SU-DHL-6 (cell line): ENCODE measurements at regions not wholly inside any gene's neighbourhood (a gene's known extent, or its start where the extent isn't known, plus 50 kb on each side); places are given as distances from the start of the nearest gene placed in this dataset.
A peak's percentile ranks its signal among the peaks of the same experiment; 100 is the strongest.
"Not testable (repeated sequence)": the region's sequence is repeated elsewhere in the genome, so short reads cannot be mapped to it uniquely, and the experiment has no call there.

ENCODE experiments used
- H2AFZ ChIP-seq: fragments of 200-600 bp; sonication (generic); 2 replicates; pipeline ENCODE4 v1.6.1; 2014; ENCODE audit warnings: low read depth, mild to moderate bottlenecking, moderate library complexity, mixed read lengths, antibody characterized with exemption, low read length; ENCODE audit not compliant: severe bottlenecking
- H3F3A ChIP-seq: fragments of 200-600 bp; shearing (Covaris generic); 2 replicates; pipeline ENCODE4 v1.6.0; 2016; ENCODE audit warnings: antibody characterized with exemption, mild to moderate bottlenecking; ENCODE audit not compliant: insufficient read depth
- H3K27ac ChIP-seq: fragments of 200-600 bp; sonication (generic); 2 replicates; pipeline ENCODE4 v1.5.1; 2016; ENCODE audit warnings: low read depth, mild to moderate bottlenecking, low read length, moderate library complexity, mixed read lengths
- H3K27me3 ChIP-seq: fragments of 200-600 bp; sonication (generic), shearing (Covaris generic); 2 replicates; pipeline ENCODE4 v1.6.0; 2014; ENCODE audit warnings: mild to moderate bottlenecking, low read length
- H3K36me3 ChIP-seq: fragments of 200-600 bp; sonication (generic); 2 replicates; pipeline ENCODE4 v1.6.1; 2014; ENCODE audit warnings: mild to moderate bottlenecking, low read length, mixed read lengths
- H3K4me2 ChIP-seq: fragments of 300-600, 200-600 bp; shearing (Covaris generic), sonication (generic); 2 replicates; pipeline ENCODE4 v1.6.0; 2014; ENCODE audit warnings: low read length, low read depth, mild to moderate bottlenecking; ENCODE audit not compliant: poor library complexity, severe bottlenecking
- H3K4me3 ChIP-seq: fragments of 200-600 bp; sonication (generic); 2 replicates; pipeline ENCODE4 v1.5.1; 2014; ENCODE audit warnings: antibody characterized with exemption, low read length, mild to moderate bottlenecking, mixed read lengths; ENCODE audit not compliant: insufficient read depth, poor library complexity, severe bottlenecking
- H3K79me2 ChIP-seq: fragments of 200-600 bp; sonication (generic); 2 replicates; pipeline ENCODE4 v1.6.1; 2014; ENCODE audit warnings: mild to moderate bottlenecking, low read length, moderate library complexity; ENCODE audit not compliant: insufficient read depth
- H3K9ac ChIP-seq: fragments of 200-600 bp; sonication (generic); 2 replicates; pipeline ENCODE4 v1.7.0; 2014; ENCODE audit warnings: mild to moderate bottlenecking, low read length
- H3K9me2 ChIP-seq: fragments of 200-600 bp; sonication (generic); replicated peaks from 2 replicates; pipeline ENCODE4 v1.6.1; 2014; ENCODE audit warnings: low read length; ENCODE audit not compliant: insufficient read depth
- H3K9me3 ChIP-seq: fragments of 200-600 bp; sonication (generic); 2 replicates; pipeline ENCODE4 v1.6.1; 2014; ENCODE audit warnings: low read length, mixed read lengths; ENCODE audit not compliant: insufficient read depth
- H4K20me1 ChIP-seq: fragments of 200-600 bp; sonication (generic); 2 replicates; pipeline ENCODE4 v1.6.1; 2014; ENCODE audit warnings: low read depth, mild to moderate bottlenecking, antibody characterized with exemption, low read length, moderate library complexity, mixed read lengths
- EZH2phosphoT487 ChIP-seq: fragments of 200-600 bp; sonication (generic), shearing (Covaris generic); conservative IDR thresholded peaks from 2 replicates; pipeline ENCODE4 v1.6.1; 2018; ENCODE audit warnings: mild to moderate bottlenecking, antibody characterized with exemption, low read length, moderate library complexity, mixed read lengths
- TF ChIP-seq, protein P1 (sequence below): fragments of 200-600 bp; sonication (generic); IDR thresholded peaks from one replicate; pipeline ENCODE4 v1.5.1; 2017; ENCODE audit warnings: antibody characterized with exemption, mild to moderate bottlenecking, low read length, moderate library complexity; ENCODE audit not compliant: insufficient read depth, poor library complexity, severe bottlenecking

DNA sequence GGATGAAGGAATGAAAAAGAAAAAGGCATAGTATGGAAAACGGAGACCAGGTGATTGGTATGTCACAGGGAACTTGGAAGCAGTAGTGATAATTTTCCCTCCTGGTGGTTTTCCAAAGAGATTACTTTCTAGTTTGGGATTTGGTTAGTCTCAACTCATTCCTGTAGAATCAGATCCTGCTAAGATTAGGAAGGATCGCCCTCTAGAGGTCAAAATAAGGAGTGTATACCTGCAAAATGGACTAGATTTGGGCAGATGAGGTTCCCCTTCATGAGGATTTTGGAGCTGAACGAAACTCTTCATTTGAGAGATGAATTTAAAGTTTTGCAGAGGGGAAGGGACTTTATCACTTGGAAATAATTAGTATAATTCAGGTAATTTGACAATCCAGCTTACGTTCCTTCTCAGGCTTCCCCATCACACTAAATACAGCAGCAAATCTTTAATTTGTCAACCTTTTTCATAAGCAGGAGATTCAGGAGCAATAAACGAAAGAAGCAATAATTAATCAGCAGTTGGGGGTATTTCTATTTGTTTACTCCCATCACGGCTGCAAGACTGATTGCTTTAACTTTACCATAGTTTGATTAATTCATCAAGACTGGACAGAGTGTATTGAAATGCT, 65.2 kb downstream of the CCDC195 start:
- Histone ChIP-seq H3K27ac (peak overlapping the region; percentile 38; the same call in 1 of the 2 replicates), H3K79me2 (no peaks in the 10 kb centered on the region), H3K9me2 (no peaks in the 10 kb centered on the region), H4K20me1 (no peaks in the 10 kb centered on the region), H3K36me3 (no peaks in the 10 kb centered on the region), H3K4me3 (peak overlapping the region; percentile 22), H3K4me2 (peak overlapping the region; percentile 64), H2AFZ (peak overlapping the region; percentile 65), H3K9me3 (no peaks in the 10 kb centered on the region), H3K9ac (peak overlapping the region; percentile 24), H3K27me3 (no peaks in the 10 kb centered on the region), H3F3A (peaks cover 11% of the 10 kb centered on the region; the same call in 1 of the 2 replicates)
- TF ChIP-seq, protein P1, sequence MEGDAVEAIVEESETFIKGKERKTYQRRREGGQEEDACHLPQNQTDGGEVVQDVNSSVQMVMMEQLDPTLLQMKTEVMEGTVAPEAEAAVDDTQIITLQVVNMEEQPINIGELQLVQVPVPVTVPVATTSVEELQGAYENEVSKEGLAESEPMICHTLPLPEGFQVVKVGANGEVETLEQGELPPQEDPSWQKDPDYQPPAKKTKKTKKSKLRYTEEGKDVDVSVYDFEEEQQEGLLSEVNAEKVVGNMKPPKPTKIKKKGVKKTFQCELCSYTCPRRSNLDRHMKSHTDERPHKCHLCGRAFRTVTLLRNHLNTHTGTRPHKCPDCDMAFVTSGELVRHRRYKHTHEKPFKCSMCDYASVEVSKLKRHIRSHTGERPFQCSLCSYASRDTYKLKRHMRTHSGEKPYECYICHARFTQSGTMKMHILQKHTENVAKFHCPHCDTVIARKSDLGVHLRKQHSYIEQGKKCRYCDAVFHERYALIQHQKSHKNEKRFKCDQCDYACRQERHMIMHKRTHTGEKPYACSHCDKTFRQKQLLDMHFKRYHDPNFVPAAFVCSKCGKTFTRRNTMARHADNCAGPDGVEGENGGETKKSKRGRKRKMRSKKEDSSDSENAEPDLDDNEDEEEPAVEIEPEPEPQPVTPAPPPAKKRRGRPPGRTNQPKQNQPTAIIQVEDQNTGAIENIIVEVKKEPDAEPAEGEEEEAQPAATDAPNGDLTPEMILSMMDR, result peak; percentile 81
- TF ChIP-seq EZH2phosphoT487, result no peak

DNA sequence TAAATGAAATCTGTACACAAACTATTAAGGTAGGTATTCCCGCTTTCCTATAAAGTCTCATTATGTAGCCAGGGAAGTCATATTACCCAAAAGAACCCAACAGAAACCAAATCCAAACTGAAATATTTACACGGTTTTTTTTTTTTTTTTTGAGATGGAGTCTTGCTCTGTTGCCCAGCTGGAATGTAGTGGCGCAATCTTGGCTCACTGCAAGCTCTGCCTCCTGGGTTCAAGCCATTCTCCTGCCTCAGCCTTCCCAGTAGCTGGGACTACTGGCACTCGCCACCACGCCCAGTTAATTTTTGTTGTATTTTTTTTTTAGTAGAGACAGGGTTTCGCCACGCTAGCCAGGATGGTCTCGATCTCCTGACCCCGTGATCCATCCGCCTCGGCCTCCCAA, 62.5 kb upstream of the CUL3 start:
- peak overlapping the region; percentile 87 for H2AFZ ChIP-seq
- H3K27ac ChIP-seq, H3K4me3 ChIP-seq, H4K20me1 ChIP-seq, H3K9me2 ChIP-seq, H3K9ac ChIP-seq, H3K79me2 ChIP-seq, H3K27me3 ChIP-seq, H3K4me2 ChIP-seq, H3K9me3 ChIP-seq, H3K36me3 ChIP-seq: not testable (repeated sequence)
- H3F3A ChIP-seq, result peaks cover 11% of the 10 kb centered on the region; the same call in 1 of the 2 replicates

DNA sequence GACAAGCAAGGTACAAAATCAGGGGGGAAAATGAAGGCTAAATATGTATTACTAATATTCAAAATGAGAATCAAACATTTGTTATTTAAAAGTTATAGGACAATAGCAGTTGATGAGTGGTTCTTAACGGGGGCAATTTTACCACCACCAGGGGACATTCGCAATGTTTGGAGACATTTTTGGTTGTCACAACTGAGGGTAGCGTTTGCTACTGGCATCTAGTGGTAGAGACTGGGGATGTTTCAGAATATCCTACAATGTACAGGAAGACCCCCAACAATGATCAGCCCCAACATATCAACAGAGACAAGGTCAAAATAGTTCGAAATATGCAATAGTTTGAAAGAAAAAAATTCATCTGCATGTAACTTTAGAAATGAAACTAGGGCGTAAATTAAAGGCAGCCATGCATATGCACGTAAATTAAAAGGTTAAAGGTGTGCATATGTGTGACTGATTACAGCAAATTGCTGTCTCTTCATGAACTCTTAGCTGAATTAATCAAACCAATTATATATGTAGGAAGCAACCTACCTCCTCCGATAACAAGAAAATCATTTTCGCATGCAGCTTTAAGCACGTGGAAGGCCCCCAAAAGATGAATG, 61.2 kb upstream of the CUL3 start:
- H4K20me1 ChIP-seq, result no peaks in the 10 kb centered on the region
- peak overlapping the region; percentile 70 for H3K27ac ChIP-seq
- H3K36me3 ChIP-seq, result no peaks in the 10 kb centered on the region
- TF ChIP-seq, protein P1, result peak; percentile 93
- no peak for TF ChIP-seq EZH2phosphoT487
- peaks cover 11% of the 10 kb centered on the region; the same call in 1 of the 2 replicates for H3F3A ChIP-seq
- H3K79me2 ChIP-seq, result no peaks in the 10 kb centered on the region
- peak overlapping the region; percentile 87 for H2AFZ ChIP-seq
- peak overlapping the region; percentile 39 for H3K9ac ChIP-seq
- H3K27me3 ChIP-seq, result no peaks in the 10 kb centered on the region
- no peaks in the 10 kb centered on the region for H3K9me2 ChIP-seq
- H3K4me3 ChIP-seq, result peak overlapping the region; percentile 21
- H3K4me2 ChIP-seq, result peak overlapping the region; percentile 64
- no peaks in the 10 kb centered on the region for H3K9me3 ChIP-seq

DNA sequence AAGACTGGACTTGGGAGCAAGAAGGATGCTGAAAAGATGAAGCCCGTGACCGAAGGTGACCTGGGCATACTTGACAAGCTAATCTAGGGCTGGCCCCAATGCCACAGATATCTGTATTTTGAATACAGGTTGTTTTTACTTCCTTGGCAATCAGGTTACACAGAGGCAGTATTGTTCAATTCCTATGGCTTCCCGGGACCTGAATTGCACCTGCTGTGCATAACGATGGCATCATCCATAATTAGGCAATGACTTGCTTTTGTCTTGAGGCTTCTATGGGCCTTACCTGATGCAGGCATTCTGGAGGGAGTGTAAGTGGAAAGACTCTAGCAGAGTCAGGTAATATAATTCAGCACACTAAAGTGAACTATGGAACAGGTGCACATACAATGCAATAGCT, 60.6 kb upstream of the CUL3 start:
- peak overlapping the region; percentile 64 for H3K4me2 ChIP-seq
- H4K20me1 ChIP-seq, result no peaks in the 10 kb centered on the region
- H3F3A ChIP-seq, result peaks cover 12% of the 10 kb centered on the region
- H2AFZ ChIP-seq, result peak overlapping the region; percentile 87
- TF ChIP-seq, protein P1, result no peak
- no peak for TF ChIP-seq EZH2phosphoT487
- no peaks in the 10 kb centered on the region for H3K36me3 ChIP-seq
- peak overlapping the region; percentile 39 for H3K9ac ChIP-seq
- no peaks in the 10 kb centered on the region for H3K27me3 ChIP-seq
- no peaks in the 10 kb centered on the region for H3K9me3 ChIP-seq
- peak overlapping the region; percentile 9 for H3K4me3 ChIP-seq
- no peaks in the 10 kb centered on the region for H3K9me2 ChIP-seq
- H3K27ac ChIP-seq, result peak overlapping the region; percentile 43
- H3K79me2 ChIP-seq, result no peaks in the 10 kb centered on the region
